ENCODE measurements at regions not wholly inside any gene's neighbourhood (a gene's known extent, or its start where the extent isn't known, plus 50 kb on each side); places are given as distances from the start of the nearest gene placed in this dataset.

DNA sequence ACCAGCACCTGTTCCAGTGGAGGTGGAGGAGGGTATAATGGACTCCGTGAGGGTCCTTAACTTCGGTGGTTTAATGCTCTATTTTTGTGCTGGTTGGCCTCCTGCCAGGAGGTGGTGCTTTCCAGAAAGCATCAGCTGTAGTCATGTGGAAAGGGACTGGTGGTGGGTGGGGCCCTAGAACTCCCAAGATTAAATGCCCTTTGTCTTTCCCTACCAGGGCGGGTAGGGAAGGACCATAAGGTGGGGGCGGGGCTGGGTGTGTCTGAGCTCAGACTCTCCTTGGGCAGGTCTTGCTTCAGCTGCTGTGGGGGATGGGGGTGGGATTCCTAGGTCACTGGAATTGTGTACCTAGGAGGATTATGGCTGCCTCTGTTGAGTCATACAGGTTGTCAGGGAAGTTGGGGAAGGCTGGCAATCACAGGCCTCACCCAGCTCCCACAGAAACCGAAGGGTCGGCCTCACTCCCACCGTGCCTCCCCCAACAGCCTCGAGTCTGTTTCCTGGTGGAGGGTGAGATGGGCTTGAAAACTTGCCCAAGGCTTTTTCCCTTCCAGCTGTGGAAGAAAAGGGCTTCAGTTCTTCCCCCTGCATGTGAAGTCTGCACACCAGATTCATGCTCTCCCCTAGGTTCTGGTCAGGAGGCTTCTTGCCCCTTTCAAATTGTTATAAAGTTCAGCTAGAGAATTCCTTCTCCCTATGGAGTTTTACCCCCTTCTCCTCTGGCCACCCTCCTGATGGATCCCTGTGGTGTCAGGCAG is 60.3 kb upstream of the CLDN10 start:
- TF ChIP-seq EZH2 (IDR thresholded peaks at IDR 0.05; ENCODE audit: borderline replicate concordance, low read depth, low read length), result no peak
- TF ChIP-seq CC2D1A (IDR thresholded peaks at IDR 0.05), result no peak
- no peak for TF ChIP-seq MEF2A (IDR thresholded peaks at IDR 0.05; ENCODE audit: control insufficient read depth, low read depth, low read length)
- TF ChIP-seq SREBF1 (IDR thresholded peaks at IDR 0.05; ENCODE audit: borderline replicate concordance, low read depth, low read length), result no peak
- TF ChIP-seq SMARCC2 (IDR thresholded peaks at IDR 0.05; ENCODE audit: low read depth), result no peak
- TF ChIP-seq ATF2 (CRISPR knock-in tag; IDR thresholded peaks at IDR 0.05), result no peak
- TF ChIP-seq ZNF253 (CRISPR knock-in tag; conservative IDR thresholded peaks at IDR 0.05), result no peak
- TF ChIP-seq POLR2AphosphoS2 (IDR thresholded peaks at IDR 0.05; ENCODE audit: low read length), result no peak
- TF ChIP-seq, protein P1, sequence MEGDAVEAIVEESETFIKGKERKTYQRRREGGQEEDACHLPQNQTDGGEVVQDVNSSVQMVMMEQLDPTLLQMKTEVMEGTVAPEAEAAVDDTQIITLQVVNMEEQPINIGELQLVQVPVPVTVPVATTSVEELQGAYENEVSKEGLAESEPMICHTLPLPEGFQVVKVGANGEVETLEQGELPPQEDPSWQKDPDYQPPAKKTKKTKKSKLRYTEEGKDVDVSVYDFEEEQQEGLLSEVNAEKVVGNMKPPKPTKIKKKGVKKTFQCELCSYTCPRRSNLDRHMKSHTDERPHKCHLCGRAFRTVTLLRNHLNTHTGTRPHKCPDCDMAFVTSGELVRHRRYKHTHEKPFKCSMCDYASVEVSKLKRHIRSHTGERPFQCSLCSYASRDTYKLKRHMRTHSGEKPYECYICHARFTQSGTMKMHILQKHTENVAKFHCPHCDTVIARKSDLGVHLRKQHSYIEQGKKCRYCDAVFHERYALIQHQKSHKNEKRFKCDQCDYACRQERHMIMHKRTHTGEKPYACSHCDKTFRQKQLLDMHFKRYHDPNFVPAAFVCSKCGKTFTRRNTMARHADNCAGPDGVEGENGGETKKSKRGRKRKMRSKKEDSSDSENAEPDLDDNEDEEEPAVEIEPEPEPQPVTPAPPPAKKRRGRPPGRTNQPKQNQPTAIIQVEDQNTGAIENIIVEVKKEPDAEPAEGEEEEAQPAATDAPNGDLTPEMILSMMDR (IDR thresholded peaks at IDR 0.05 in 2 of 3, conservative IDR thresholded peaks at IDR 0.05 in 1 of 3; ENCODE audit: insufficient read depth in 2 of 3, low read depth in 1 of 3, low read length in 3 of 3), result no peak
- no peak for TF ChIP-seq TBL1XR1 (IDR thresholded peaks at IDR 0.05; ENCODE audit: low read length in 2 of 2)
